NCI-H2196 treated with DMSO at 0.1 percent for 48 hours (cell line): ENCODE measurements at regions not wholly inside any gene's neighbourhood (a gene's known extent, or its start where the extent isn't known, plus 50 kb on each side); places are given as distances from the start of the nearest gene placed in this dataset.
"Not testable (repeated sequence)": the region's sequence is repeated elsewhere in the genome, so short reads cannot be mapped to it uniquely, and the experiment has no call there.

Experiments
- DNase-seq: peaks from one replicate; lab custom pipeline; 2025; ENCODE audit not compliant: unreplicated experiment; lab: John Stamatoyannopoulos, UW

DNA sequence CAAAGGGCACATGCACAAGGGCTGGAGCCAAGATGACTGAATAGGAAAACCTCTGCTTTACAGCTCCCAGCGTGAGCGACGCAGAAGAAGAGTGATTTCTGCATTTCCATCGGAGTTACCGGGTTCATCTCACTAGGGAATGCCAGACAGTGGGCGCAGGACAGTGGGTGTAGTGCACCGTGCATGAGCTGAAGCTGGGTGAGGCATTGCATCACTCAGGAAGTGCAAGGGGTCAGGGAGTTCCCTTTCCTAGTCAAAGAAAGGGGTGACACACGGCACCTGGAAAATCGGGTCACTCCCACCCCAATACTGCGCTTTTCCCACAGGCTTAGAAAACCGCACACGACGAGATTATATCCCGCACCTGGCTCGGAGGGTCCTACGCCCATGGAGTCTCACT is 64.5 kb upstream of the HTR1E start:
- DNase-seq, result not testable (repeated sequence)

DNA sequence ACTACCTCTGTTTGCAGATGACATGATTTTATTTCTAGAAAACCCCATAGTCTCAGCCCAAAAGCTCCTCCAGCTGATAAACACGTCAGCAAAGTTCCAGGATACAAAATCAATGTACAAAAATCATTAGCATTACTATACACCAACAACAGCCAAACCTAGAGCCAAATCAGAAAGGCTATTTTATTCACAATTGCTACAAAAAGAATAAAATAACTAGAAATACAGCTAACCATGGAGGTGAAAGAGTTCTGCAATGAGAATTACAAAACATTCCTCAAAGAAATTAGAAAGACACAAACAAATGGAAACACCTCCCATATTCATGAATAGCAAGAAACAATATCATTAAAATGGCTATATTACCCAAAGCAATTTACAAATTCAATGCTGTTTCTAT is 65.6 kb upstream of the HTR1E start:
- no peak for DNase-seq

DNA sequence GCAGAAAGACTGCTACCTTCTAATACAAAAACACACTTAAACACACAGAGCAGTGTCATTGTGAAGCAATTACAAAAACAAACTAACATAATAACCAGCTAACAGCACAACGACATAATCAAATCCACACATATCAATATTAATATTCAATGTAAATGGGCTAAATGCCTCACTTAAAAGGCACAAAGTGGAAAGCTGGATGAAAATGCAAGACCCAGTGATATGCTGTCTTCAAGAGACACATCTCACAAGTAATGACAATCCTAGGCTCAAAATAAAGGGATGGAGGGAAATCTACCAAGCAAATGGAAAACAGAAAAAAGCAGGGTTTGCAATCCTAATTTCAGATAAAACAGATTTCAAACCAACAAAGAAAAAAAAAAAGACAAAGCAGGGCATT is 67.8 kb upstream of the HTR1E start:
- no peak for DNase-seq

DNA sequence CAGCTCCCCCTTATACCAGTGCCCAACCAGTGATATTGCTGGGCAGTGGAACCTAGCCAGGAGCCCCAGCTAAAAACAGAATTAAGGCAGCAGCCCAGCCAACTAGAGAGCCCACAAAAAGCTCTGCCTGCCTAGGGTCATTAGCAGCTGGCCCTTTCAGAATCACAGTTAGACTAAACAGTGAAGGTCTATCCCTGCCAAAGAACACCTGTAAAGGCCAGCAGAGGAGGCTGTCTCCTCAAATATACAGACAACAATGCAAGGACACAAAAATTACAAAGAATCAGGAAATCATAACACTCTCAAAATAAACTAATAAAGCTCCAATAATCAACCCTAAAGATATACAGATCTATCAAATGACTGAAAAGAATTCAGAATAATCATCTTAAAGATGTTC is 77.8 kb upstream of the HTR1E start:
- DNase-seq, result no peak

DNA sequence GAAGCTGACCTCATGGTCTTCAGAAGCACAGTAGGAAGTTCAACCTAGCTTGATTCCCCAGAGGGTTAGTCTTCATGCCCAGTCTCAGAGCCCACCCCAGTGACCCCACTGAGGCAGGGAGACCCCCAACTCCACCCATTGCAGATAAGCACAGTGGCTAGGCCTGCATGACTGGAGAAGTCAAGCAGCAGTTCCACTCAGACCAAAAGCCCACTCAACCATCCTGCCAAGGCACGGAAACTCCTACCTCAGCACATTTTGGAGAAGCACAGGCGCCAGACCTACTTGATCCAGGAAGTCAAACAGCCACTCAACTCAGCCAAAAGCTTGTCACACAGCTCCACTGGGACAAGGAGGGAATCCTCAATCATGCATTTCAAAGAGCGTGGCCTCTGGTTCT is 78.4 kb upstream of the HTR1E start:
- no peak for DNase-seq

DNA sequence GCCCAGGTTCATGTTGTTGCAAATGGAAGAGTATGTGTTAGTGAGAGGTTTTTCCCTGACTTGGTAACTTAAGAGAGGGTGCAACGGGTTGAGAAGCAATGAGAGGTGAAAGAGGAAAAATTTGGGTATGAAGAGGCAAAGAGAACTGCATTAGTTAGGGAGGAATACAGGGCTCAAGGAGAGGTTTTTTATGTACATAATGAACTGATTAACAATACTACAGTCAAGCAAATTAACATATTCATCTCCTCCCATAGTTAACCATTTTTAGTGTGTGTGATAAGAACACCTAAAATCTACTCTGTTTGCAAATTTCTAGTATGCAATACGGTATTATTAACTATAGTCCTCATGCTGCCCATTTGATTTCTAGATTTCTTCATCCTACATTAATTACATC is 79.5 kb upstream of the HTR1E start:
- no peak for DNase-seq

DNA sequence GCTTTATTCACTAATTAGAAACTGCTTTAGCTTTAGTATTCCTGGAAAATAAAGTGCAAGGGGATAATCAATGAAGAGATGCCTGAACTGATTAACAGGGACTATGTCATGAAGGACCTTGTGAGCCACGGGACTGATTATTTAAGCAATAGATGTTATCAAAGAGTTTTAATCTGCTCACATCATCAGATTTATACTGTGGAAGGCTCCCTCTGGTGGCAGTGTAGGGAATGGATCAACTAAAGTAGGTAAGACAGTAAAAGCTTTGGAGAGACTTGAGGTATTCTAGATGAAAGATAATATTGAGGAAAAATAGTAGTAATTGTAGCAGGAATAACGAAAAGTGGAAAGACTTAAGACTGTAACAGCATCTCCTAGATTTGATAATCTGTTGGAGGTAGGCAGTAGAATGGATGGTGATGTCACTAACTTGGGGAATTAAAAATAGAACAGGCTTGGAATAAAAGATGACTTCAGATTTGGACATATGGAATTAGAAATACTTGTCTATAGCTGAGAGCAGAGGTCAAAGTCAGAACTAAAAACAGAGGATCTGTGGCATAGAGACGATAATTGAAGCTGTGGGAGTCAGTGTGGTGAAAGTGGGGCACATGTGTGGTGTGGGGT is 80.3 kb upstream of the HTR1E start:
- no peak for DNase-seq

DNA sequence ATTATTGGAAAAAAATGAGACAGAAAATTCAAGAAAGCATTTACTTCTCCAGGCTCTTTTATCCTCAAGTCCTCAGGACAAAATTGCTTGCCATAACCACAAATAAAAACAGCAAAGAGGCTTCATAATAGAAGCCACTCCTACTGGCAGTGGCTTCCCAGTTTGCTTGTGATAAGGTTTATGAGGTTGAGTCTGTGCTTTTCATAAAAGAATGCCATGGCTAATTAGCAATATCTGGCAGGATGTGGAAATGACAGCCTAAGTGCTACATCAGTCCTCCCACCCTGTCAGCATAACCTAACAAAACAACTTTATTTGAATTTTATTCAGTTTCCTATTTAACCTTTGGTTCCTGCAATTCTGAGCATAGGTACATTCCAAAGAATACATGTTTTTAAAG is 80.9 kb upstream of the HTR1E start:
- no peak for DNase-seq

DNA sequence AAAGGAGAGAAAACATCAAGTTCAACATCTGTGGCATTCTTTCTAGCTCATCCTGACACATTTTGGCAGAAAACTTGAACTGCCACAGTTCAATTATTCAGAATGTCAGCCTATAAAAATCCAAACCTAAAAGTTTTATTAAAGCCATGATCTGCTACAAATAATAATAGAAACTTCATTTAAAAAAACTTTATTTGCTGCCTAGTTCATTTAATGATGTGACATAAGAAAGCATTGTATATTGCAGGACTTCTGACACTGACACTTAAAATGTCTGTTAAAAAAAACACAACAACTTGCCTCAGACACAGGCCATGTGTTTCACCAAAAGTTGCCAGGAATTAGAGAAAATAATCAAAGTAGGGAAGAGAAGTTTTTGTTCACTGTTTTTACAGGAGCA is 88.3 kb upstream of the HTR1E start:
- no peak for DNase-seq

DNA sequence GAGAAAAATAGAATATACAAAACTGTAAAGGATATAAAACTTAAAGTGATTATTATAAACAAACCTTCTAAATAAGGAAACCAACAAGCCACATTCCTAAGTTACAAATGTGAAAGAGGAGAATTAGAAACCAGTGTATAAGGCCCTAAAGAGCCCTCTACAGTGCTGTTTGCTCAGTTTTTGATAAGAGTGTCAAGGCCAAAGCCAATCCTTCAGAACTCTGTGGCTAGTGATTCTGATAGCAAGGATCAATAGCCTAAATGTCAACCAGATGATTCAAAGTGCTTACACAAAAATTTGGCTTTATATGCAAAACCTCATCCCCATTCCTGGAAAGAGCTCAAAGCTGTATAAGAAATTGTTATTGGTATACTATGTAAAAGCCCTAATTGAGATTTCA is 104.6 kb upstream of the HTR1E start:
- DNase-seq, result no peak

DNA sequence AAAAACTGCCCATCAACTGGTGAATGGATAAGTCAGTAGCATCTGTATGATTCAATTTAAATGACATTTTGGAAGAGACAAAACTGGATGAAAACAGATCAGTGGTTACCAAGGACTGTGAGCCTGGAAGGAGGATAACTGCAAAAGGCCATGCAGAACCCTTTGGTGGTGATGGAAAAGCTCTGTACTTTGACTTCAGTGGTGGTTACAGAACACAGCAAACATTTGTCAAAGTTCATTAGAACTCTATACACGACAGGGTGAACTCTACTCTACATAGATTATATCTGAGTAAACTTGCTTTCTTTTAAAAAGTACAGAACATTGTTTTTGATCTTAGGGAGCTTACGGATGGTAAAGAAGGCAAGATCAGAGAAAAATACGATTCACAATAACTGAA is 111.9 kb upstream of the HTR1E start:
- no peak for DNase-seq

DNA sequence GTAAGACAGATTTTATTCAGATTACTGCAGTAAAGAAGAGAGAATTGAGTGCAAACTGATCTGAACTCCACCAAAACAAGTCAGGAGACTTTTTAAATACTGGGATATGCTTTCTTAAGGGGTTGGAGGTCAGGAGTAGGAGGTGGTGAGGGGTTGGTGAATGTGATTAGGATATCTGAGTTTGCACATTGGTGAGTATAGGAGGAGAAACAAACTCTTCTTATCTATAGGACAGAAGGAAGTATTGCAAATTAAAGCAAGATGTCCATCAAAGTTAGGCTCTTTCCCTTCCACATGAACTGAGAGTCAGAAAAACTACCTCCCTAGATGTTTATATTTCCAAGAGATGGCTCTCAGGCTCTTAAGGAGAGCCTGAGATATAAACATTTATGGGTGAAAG is 114.6 kb upstream of the HTR1E start:
- DNase-seq, result no peak

DNA sequence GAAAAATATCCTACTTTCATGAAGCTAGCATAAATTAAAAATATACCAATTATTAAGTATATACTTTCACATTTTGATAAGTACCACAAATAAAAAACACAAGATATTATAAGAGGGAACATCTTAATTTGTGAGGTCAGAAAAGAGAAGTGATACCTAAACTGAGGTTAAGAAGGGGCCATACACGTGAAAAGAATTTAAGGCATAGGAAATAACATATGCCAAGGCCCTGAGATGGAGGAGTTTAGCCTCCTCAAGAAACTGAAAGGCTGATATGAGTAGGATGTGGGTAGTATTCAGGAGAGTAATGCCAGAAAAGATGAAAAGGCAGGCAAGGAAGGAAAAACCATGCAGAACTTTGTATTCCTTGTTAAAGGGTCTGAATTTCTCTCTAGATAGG is 116.6 kb upstream of the HTR1E start:
- DNase-seq, result no peak

DNA sequence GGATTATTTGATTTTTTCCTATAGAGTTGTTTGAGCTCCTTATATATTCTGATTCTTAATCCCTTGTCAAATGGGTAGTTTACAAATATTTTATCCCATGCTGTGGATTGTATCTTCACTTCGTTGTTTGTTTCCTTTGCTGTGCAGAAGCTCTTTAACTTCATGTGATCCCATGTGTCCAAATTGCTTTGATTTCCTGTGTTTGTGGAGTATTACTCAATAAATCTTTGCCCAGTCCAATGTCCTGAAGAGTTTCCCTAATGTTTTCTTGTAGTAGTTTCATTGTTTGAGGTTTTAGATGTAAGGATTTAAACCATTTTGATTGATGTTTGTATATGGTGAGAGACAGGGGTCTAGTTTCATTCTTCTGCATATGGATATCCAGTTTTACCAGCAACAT is 143.7 kb upstream of the HTR1E start:
- DNase-seq, result no peak

DNA sequence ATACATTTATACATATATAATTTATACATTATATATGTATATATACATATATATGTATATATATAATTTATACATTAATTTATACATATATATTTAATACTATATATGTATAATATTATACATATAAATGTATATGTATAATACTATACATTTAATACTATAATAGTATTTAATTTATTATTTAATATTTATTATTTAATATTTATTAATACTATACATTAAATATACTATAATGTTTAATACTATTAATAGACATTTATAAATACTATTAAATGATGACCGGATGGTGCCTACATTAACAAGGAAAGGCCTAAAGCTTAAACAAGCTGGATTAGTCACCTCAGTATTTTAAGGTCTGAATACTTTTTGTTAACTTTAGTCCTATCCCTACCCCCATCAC is 145.9 kb upstream of the HTR1E start:
- no peak for DNase-seq

DNA sequence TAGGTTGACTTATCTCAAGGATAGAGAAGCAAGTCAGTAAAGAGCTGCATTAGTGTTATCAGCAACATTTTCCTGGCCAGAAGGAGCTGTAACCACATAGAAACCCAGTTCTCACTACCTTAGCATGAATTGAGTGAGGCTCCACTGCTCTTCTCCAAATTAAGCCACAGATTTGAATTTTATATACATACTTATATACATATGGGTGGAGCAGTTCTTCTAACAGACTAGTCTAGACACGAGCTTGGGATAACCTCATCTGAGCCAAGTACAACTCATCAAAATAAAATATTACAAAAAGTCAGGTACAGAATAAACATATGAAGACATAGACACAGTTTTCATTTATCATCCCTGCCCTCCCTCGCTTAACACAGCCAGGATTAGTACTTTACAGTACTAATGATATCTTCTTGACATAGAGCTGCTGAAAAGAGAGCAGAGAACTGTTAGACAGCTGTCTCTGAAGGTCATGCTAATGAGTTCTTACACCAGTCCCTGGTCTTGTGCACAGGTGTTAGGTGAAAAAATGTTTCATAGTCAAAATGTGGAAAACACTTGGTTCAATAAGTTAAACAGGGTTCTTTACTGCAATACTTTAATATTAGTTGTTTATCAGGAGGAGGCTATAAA is 147.4 kb upstream of the HTR1E start:
- no peak for DNase-seq

DNA sequence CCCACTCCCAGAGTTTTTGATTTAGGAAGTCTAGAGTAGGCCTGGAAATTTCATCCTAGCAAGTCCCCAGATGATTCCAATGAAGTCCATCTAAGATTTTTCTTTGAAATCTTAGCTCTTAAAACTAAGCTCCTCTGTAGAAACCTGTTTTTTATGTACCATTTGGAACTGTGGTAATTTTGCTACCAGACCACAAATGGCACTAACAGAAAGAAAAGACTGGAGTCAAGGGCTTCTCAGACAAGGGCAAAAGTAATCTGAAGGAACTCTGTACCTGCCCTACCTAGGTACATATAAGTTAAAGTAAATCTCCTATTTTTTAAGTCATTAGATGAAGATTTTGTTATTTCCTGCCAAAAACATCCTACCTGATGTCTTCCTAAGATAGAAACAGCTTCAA is 155.0 kb upstream of the HTR1E start:
- DNase-seq, result no peak

DNA sequence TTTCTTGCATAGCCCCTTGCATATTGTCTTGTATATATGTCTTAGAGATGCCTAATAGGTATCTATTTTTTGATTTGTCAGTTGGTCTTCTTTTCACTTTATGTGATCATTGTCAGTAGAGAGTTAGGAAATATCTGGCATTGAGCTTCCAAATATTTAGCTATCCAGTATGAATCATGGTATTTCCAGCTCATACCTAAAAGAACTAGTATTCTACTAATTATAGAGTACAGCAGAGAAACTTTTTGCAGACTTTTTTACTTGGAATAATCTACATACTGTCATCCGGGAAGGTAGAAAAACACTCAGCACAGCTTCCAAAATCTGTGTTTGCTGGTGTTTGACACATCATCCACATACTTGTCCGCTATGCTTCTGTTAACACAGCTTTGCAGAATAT is 156.4 kb upstream of the HTR1E start:
- DNase-seq, result no peak

DNA sequence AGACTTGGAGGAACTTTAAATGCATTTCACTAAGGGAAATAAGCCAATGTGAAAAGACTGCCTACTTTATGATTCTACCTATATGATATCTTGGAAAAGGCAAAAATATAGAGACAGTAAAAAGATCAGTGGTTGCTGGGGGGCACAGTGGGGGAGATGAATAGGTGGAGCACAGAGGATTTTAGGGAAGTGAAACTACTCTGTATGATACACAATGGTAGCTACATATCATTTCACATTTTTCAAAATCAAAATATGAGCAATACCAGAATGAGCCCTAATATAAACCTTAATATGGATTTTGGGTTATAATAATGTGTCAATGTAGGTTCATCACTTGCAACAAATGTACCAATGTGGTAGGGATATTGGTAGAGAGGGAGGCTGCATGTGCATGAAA is 161.4 kb upstream of the HTR1E start:
- DNase-seq, result no peak

DNA sequence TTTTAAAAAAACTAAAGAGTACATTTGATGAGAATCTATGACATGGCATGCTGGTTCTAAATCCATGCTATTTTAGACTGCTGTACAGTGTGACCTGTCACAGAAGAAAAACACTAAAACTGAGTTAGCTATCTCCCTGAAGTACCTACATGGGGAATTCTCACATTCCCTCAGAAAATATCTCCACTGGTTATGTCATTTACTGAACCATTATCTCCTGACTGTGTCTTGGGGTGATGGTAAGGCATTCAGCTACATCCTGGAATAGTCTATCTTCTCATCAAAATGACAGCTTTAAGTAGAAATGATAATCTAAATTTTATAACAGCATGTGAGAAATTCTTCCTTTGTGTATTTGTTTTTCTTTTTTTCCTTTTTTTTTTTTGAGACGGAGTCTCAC is 172.1 kb upstream of the HTR1E start:
- no peak for DNase-seq

DNA sequence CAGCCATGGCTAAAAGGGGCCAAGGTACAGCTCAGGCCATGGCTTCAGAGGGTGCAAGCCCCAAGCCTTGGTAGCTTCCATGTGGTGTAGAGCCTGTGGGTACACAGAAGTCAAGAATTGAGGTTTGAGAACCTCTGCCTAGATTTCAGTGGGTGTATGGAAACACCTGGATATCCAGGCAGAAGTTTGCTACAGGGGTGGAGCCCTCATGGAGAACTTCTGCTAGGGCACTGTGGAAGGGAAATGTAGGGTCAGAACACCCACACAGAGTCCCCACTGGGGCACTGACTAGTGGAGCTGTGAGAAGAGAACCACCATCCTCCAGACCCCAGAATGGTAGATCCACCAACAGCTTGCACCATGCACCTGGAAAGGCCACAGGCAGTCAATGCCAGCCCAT is 177.4 kb upstream of the HTR1E start:
- DNase-seq, result not testable (repeated sequence)

DNA sequence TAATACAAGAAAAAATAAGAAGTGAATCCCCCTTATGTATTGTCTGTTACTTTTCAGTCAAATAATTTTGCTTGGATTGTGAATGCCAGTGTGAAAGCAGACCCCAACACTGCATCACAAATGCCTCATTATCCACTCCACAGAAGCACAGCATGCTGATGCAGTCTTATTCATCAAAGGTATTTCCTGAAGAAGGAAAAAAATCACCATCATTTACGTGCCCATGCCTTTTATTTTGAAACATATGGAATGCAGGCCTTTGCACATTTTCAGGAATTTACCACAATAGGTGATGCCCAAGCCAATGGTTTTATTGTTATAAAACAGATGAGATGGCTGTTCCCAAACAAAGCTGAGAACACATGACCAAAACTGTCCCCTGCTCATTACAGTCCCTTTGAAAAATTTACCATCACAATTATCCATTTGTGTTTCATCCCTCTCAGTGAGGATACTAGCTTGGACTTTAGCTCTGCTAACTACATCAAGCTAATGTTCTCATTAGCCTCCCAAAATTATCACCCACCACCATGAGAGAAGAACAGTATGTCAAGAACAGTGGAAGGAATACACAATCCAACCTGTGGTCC is 180.6 kb upstream of the HTR1E start:
- no peak for DNase-seq

DNA sequence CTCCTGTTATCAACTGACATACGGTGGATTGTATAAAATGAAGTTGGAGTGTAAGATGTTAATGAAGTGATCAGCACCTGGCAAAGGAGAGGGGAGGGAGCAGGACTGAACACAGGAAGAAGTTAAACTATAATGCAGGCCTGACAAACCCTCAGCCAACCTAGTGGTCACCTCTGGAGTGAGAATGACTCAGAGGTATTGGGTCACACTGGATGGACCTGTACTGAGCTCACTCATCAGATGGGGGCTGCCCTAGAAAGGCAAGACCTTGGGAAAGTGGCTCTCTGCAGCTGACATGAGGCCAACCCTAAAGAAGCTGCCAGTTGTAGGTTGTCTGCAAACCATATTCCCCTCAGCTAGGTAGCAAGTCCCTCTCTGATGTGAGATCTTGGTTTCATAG is 193.3 kb upstream of the HTR1E start:
- no peak for DNase-seq
